HG02623 (cell line): ENCODE measurements at regions not wholly inside any gene's neighbourhood (a gene's known extent, or its start where the extent isn't known, plus 50 kb on each side); places are given as distances from the start of the nearest gene placed in this dataset.
"Not testable (repeated sequence)": the region's sequence is repeated elsewhere in the genome, so short reads cannot be mapped to it uniquely, and the experiment has no call there.

Experiments
- ATAC-seq: cut with Tn5 transposase; IDR thresholded peaks from one replicate; pipeline ENCODE4 v1.9.1; 2021; ENCODE audit warnings: moderate library complexity; ENCODE audit not compliant: unreplicated experiment

DNA sequence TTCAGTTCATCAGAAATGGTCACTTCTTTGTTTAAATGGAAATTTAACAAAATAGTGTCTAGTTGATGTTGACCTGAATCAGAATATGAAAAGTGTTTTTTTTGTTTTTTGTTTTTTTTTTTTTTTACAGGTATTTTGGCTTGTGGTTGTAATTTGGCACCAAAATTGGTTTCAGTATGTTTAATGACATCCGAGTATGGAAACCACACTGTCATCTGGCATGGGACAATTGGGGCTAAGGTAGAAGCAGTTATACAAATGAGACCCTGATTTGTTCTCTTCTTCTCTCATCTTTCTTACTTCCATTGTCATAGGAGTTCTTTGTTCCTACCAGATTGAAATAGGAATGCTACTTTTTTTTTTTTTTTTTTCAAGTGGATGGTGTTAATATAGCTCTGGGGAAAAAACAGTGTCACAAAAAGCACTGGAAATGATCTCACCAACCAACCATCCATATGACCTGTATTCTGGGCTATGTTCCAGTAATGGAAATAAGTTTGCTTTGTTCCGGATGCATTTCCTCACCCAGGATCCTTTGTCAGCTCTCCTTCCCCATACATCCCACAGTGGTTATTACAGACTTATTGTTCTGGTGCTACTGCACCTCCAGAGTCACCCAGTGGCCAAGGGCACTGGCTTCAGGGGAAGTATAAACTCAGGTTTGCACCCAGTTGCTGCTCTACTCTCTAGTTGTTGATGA, 95.8 kb downstream of the ATXN3L start:
- ATAC-seq: no peak

DNA sequence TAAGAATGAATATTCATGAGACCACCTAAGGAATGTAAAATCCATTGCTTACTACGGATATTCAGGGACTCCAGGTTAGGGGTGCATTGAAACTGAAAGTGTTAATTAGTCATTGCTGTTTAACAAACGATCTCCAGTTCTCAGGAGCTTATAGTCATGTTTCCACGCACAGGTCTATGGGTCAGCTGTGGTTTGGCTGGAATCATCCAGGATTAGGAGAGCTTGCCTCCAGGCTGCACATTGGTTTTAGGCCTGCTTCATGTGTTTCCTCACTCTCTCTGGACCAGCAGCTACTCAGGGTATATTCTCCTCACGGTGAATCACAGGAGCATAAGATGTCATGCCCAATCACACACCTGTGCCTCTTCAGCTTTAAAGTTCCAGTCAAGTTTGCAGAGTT, 98.9 kb downstream of the ATXN3L start:
- ATAC-seq: no peak

DNA sequence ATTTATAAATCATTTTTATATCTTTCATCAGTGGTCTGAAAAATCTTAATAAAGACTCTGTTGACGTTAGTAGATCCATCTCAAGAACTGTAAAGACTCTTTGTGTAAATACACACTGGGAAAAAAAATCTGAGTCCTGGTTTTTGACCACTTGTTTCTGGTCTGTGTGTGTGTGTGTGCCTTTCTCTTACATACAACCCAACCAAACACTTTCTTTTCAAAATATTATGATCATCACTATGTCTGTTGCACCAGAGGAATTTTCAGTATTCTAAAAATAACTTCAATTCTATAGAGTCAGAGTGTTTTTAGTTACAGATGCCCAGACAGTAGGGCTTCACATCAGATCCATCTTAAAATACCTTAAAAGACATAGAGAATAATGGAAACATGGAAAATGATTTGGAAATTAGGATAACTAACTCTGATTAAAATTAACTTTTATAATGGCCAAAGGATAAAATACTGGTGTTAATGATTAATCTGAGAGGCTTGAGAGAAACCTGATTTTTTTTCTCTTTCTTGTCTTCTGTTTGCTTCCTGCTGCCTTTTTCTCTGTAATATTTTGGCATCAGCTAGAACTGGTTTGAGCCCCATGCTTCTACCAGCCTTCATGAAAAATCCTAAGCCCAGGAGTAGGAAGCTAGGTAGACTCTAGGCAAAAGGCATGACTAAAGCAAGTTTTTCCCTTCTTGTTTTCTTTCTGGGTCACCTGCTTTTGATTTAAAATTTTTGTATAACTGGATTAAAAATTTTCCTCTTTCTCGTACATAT, 99.7 kb downstream of the ATXN3L start:
- no peak for ATAC-seq

GRCh38 chrX:13218758-13219157, 101.1 kb downstream of the ATXN3L start:
- ATAC-seq: no peak

GRCh38 chrX:13216139-13216538, 103.7 kb downstream of the ATXN3L start:
- no peak for ATAC-seq

- ATAC-seq: no peak
Measured at GRCh38 chrX:13215729-13216128, 104.1 kb downstream of the ATXN3L start.

DNA sequence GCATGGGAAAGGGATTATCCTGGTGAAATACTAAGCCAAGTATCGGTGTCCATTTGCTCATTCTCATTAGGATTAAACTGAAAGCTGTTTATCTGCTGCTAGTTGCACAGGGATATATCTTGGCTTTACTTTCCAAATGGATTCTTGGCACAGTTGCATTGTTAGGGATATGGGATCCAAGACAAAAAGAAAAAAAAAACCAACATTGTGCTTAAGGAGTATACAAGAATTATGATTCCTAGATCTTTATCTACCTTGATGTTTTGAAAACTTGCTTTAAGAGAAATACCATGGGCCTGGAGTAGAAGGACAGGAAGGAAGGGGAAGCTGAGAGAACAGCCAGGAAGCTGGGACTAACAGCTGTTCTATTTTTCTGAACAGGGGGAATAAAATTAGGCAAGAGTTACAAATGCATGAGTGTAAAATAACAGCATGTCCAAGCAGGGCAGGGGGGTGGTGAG, 107.6 kb downstream of the ATXN3L start:
- ATAC-seq: no peak

DNA sequence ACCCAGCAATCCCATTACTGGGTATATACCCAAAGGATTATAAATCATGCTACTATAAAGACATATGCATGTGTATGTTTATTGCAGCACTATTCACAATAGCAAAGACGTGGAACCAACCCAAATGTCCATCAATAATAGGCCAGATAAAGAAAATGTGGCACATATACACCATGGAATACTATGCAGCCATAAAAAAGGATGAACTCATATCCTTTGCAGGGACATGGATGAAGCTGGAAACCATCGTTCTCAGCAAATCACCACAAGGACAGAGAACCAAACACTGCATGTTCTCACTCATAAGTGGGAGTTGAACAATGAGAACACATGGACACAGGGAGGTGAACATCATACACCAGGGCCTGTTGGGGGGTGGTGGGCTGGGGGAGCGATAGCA, 109.7 kb downstream of the ATXN3L start:
- not testable (repeated sequence) for ATAC-seq

- not testable (repeated sequence) for ATAC-seq
Measured at GRCh38 chrX:13209704-13210103, 110.1 kb downstream of the ATXN3L start.

DNA sequence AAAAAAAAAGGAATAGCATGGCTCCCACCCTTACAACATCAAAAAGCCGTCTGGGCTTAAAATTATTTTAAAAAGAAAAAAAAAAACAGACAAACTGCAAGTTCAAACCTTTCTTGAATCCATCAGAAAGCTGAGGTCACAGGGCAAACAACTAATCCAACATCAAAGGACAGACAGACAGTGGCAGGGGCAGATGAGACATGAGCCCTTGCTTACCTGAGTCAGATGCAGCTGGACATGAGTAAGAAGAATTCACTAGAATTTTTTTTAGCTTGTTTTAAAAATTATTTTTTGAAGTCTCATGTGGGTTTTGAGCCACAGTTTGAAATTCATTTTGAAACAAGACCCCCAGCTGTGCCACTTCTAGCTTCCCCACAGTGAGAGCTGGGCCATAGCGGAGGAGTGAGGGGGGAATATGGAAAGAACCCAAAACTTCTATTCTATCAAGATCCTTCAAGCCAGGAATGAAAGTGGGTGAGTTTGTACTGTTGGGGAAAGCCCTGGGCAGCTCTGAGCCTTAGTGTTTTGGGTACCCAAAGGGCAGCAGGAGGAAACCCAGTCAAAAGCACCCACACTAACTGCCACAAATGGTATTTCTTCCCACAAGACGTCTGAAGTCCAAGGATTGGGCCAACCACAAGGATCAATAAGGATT, 111.4 kb downstream of the ATXN3L start:
- no peak for ATAC-seq

- no peak for ATAC-seq
Measured at GRCh38 chrX:13203271-13203670, 116.6 kb downstream of the ATXN3L start.

- ATAC-seq: no peak
Measured at GRCh38 chrX:13201605-13202219, 118.1 kb downstream of the ATXN3L start.

GRCh38 chrX:13200398-13200797, 119.5 kb downstream of the ATXN3L start:
- no peak for ATAC-seq

- ATAC-seq: no peak
Measured at GRCh38 chrX:13198762-13199064, 121.1 kb downstream of the ATXN3L start.

- ATAC-seq: no peak
Measured at GRCh38 chrX:13198056-13198761, 121.6 kb downstream of the ATXN3L start.

GRCh38 chrX:13196782-13197181, 123.1 kb downstream of the ATXN3L start:
- no peak for ATAC-seq

DNA sequence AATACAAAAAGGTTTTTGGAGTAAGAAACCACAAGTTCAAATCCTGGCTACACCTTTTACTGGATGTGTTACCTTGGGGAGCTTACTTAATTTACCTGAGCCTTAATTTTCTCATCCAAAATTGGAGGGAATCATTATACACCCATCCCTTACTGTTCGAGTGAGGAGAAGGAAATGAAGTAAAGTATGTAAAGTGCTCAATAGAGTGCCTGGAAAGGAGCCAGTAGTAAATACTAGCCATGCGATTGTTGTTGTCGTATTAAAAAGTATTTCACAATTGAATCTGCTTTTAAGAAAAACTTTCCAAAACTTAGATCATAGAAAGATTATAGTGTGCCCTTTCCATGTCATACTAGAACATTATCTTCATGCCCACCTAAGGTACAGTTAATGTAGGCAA, 124.5 kb downstream of the ATXN3L start:
- no peak for ATAC-seq

GRCh38 chrX:13194291-13195103, 125.4 kb downstream of the ATXN3L start:
- no peak for ATAC-seq

- no peak for ATAC-seq
Measured at GRCh38 chrX:13190051-13190450, 129.8 kb downstream of the ATXN3L start.

DNA sequence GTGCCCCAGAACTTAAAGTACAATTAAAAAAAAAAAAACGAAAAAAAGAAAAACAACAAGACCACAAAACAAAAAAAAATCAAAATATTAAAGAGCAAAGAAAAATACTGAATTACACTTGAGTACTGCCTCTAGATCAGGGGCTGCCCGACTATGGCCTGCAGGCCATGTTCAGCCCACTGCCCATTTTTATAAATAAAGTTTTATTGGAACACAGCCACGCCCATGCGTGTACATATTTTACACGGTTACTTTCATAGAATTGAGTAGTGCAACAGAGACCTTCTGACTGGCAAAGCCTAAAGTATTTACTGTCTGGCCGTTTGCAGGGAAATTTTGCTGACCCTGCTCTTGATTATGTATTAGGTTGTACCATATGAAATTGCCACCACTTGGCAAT, 130.5 kb downstream of the ATXN3L start:
- no peak for ATAC-seq
